Fibroblast of skin of scalp (primary cell): ENCODE measurements at regions not wholly inside any gene's neighbourhood (a gene's known extent, or its start where the extent isn't known, plus 50 kb on each side); places are given as distances from the start of the nearest gene placed in this dataset.
A peak's percentile ranks its signal among the peaks of the same experiment; 100 is the strongest.

Experiments used
- DNase-seq: peaks from one replicate; pipeline ENCODE4 v3.0.0-alpha.2; 2013

DNA sequence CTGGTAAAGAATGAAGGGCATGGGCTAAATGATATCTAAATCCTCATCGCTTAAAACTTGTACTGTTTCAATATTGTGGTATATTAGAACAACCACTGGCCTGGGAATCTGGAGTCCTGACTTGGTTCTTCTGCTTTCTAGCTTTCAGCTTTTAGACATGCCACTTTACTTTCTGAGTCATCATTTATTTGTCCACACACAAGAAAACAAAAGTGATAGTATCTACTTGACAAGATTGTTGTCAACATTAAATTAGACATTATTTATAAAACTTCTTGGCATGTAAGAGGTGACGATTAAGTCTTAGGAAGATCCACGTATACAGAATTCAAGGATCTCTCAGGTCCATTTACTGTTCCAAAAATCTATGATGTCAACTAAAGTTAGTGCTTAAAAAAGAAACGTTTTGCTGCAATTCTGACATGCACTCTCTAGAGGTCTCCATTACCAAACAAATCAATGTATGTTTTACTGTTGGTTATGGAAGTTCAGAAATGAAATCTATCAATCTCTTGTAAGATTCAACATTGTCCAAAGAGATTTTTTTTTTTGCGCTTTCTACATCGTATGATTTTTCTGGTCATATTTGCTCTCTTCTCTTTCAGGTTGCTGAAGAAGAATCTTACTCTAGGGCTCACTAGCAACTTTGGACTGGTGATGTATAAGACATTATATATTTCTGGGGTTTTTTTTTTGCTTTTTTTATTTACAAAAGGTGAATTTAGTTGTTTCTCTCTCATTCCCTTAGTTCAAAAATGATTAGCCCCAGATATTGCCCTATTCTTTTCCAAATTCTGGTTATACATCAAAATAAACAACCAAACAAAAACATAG, 53.6 kb upstream of the DYNC1I1 start:
- DNase-seq: peak; percentile 18

DNA sequence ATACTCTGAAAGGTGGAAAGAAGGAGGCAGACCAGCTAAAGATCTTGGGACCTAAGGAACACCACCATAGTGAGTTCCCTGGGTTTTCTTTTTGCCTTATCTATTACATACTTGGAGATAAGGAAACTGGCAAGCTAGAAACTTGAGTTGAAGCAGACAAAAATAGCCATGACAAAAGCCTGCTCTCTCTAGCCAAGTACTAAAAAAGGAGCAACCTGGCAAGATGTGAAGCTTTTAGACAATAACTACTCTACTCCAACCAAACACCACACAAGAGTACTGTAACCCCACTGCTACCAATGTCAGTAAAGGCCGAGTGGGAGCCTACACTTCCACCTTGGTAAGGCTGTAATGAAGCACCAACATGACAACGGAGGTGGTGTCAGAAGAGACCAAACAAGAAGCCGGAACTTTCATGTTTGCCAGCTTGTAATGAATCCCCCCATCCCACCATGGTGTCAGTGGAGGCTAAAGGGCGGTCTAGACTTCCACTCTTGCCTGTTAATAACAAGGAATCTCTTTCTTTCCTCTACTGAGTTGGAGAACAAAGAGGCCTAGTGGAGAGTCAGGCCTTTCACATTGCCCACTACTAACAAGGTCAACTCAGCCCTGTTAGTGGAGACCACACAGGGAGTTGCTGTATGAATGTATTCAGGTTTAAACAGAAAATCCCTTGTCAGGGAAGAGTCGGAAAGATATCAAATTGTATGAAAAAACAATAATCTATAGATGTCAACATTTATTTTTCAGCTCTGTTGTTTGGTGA, 55.8 kb upstream of the DYNC1I1 start:
- DNase-seq: no peak

DNA sequence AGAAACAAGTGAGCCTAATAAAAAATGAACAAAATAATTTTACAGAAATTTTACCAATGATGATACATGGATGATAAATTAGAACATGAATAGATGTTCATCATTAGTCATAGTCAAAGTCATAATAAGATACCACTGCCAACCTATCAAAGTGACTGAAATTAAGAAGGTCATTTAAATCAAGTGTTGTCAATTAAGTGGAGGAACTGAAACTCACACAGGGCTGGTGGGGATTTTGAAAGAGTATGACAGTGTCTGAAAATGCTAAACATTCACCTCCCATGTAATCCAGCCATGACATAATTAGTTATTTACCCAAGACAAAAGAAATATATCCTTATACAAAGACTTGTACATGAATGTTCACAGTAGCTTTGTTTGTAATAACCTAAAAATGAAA, 57.1 kb upstream of the DYNC1I1 start:
- DNase-seq: no peak

DNA sequence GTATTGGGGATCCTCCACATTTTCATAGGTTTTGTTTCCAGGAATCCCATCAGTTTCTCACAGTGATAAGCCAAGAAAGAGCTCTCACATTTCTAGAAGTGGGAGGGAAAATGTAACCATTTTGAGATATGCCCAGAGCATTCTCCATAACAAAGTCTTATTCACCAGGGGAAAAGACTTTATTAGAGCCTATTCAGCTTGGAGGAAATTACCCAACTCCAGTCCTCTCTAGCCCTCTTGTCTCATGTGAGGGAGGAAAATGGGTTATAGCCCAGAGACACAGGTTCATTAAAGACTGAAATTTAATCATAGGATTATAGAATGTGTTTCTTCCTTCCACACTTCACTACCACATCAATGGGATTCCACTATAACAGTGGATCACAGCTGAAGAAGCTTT, 61.6 kb upstream of the DYNC1I1 start:
- DNase-seq: no peak

DNA sequence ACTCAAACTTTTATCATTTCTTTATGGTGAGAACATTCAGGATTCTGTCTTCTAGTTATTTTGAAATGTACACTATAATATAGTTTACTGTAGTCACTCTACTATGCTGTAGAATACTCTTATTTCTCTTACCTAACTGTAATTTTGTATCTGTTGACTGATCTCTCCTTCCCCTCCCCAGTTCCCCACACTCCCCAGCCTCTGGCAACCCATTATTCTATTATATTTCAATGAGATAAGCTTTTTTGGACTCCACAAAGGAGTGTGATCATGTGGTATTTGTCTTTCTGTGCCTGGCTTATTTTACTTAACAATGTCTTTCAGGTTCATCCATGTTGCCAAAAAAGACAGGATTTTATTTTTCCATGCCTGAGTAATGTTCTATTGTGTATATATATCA, 71.4 kb upstream of the DYNC1I1 start:
- DNase-seq: no peak

DNA sequence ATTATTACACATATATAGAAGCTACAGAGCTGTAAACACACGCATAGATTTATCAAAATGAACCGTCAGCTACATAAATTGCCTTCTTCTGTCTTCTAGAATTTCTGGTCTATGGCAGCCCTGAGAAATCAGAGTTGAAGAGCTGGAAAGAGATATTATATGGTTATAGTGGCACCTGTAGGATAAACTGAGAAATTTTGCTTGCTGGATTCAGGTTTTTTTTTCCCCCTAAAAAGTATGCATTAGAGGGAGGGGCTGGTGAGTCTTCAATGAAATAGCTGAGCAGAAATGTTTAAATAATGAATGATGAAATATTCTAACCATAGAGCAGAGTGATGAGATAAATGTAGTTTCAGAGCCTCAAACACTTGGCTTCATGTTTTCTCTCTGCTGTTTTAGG, 78.0 kb upstream of the DYNC1I1 start:
- no peak for DNase-seq

DNA sequence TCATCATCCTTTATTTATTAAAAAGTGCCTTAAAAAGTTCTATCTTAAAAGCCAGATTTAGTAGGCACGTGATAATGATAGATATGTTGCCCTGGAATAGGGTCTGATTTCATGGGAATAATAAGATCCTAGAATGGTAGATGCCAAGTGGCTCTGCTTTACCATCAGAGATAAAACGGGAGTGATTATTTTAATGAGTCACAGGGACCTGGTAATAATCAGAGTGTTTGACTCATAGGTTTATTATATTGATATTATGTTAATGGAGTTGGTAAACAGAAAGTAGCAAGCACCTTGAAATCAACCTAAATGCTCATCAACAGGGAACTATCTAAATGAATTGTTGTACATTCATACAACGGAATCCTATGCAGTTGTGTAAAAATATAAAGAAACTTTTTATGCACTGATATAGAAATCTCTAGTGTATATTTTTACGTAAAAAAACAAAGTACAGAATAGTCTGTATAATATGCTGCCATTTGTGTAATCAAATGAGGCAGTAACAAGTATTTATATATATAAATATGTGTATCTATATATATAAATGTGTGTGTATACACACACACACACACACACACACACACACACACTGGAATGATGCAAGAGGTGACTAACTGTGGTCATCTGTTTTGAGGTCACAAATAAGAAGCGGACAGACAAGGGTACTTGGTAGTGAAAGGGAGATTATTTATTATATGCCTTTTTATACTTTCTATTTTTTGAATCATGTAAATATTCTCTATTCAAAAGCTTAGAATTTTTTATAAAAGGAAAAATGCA, 78.6 kb upstream of the DYNC1I1 start:
- no peak for DNase-seq

DNA sequence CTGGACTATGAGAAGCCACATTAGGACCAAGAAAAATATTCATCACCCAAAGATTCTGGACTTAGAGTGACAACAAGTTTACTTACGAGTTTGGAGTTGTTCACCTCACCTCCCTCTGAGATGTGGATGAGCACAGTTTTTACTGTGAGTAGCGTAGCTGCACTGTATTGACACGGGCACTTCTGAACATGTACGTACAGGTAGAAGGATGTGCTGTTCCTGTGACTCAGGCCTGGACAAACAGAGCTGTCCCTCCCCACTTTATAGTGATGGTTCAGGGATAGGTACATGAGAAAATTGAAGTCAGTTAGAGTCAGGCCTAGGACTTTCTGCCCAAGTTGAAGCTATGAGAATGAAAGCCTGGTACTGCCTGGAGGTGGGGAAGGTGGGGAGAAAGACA, 80.9 kb upstream of the DYNC1I1 start:
- DNase-seq: no peak

DNA sequence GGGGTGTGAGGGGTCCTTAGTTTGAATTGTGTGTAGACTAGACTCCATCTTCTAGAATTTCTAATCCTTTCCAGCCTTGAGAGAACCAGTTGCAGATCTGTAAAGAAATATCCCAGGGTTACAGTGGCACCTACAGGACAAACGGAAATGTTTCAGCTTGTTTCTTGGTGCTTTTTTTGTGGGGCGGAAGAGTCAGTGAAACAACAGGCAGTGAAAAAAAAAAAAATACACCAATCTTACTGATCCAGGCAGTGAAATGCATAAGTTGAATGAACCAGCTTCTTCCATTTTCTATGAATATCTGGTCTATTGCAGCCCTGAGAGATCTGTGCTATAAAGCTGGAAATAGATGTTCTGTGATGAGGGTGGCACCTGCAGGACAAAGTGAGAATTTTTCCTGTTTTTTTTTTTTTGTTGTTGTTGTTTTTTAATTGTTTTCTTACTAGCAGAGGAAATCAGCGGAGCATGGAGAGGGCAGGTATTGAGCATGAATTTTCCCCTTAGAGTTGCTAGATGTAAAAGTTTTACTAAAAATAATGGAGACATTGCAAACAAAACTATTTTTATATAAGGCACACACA, 81.9 kb upstream of the DYNC1I1 start:
- DNase-seq: peak; percentile 50

DNA sequence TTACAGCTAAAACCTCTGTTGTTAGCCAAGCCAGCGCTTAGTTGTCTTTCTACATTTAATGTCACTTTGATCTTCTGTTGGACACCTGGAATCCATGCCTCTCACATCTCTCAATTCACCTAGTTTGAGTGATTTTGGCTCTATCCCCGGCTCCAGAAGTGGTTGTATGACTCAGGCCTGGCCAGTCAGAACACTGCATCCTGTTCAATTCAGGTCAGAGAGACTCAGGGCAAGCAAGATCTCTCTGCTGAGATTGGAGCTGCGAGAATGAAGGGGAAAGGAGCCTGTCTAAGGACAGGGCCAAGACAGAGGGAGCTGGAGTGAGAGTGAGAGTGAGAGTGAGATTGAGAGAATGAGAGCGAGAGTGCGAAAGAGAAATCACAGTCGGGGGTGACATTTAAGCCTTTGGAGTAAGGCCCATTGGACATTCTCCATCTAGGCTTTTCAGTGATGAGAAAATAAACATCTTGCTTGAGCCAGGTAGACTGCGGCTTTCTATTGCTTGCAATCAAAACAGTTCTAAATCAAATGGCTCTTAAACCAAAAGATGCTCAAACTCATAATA, 83.3 kb upstream of the DYNC1I1 start:
- DNase-seq: no peak

DNA sequence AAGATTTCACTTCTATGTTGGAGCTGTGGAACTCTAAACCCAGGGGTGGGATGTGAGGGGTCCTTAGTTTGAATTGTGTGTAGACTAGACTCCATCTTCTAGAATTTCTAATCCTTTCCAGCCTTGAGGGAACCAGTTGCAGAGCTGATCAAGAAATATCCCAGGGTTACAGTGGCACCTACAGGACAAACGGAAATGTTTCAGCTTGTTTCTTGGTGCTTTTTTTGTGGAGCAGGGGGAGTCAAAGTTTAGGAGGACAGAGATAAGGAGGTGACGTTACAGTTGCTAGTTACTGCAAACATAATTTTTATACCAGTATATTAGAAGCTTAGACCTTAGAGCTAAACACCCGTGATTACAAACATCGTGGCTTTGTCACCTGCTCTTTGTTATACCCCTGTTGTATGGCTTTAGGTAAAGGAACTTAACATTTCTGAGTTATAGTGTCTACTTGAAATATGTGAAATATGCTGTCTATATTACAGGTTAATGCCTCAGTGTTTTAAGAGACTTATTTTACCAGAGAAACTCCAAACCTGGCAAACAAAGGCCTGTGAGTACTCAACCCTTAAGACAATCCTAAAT, 84.5 kb upstream of the DYNC1I1 start:
- DNase-seq: peak; percentile 27

DNA sequence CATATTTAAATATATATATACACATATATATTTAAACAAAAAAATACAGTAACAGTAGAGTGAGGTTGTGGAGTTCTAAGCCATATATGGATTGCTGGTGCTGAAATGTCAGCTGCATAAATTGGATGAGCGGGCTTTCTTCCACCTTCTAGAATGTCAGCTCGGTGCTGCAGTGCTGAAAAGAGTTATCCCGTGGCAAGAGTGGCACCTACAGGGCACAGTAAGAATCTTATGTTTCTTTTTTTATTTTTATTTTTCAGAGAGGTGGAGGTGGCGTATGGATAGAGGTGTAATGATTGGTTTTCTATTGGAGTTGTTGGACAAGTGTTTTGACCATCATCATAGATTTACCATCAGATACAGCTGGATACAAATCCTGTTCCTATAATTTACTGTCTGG, 86.2 kb upstream of the DYNC1I1 start:
- DNase-seq: peak; percentile 54

DNA sequence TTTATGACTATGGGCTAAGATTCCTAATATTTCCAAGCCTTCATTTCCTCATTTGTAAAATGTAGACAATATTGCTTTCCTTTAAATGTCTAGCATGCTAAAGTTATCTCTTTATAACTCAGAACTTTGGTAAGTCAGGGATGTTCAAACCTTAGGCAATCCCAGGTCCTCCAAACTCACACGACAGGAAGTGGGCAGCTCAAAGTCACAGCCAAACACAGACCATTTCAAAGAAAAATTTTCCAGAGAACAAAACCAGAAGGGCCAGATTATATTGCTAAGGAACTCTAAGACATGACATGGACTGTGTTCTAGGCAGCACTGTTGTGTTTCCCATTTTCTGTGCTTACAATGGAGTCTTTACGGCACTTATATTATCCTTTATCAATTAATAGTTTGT, 87.8 kb upstream of the DYNC1I1 start:
- DNase-seq: no peak

DNA sequence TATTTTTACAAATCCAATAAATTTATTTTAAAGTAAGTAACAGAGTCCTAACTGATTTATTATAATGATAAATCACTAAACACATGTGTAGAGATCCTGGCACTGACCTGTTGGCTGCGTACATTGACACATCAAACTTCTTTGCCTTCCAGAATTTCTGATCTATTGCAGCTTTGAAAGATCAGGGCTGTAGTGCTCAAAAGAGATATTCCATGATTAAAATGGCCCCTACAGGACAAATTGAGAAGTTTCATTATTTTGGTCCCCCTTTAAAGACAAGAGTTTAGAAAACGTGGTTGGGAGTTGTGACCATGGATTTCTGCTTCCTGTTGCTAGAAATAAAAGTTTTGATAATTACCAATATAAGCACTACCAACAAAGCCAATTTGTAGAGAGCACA, 87.7 kb upstream of the PDK4 start:
- DNase-seq: peak; percentile 37

DNA sequence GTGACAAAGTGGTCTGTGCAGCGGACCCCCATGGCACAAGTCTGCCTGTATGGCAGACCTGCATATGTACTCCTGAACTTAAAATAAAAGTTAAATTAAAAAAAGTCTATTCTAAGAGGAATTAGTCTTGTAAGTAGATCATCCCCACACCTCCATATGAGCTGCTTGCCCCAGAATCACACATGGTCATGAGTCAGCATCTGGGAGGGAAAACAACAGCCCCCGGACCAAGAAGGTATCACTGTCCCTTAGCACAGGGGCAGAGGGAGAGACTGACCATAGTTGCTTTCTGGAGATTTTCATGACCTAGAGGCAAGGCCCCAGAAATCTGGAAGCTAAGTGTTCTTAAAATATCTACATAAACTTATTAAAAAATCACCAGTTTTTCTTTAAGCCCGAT, 86.6 kb upstream of the PDK4 start:
- DNase-seq: no peak

DNA sequence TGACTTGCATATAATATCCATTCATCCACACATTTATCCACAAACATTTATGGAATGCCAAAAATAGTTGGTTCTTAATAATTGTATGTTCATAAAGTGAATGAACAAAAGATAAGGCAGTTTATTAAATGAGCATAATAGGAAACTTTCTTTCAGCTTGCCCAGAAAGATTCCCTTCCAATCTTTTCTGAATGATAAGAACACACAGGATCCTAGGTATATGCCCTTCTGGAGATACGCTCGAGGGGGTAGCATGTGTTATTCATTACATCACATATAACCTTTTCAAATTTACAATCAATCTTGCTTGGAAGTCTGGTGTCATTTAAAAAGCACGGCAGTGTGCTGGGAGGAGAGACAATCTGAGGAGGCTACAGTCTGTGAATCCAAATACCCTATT, 80.4 kb upstream of the PDK4 start:
- DNase-seq: no peak

DNA sequence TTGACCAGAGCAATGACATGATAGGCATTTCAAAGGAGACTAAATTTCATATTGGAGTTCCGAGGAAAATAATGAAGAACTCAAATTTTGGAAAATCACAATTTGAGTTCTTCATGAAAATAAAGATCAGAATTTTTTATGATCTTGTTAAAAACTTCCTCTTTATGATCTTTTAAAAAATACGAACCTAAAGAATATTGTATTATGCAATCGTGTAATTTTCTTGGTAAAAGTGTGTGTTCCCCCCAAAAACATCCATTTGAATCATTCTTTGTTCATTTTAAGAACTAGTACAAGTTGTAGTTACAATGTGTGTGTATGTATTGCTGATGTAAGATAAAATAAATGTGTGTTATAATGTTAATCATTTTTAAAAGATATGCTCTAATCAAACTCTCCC, 79.3 kb upstream of the PDK4 start:
- DNase-seq: no peak

DNA sequence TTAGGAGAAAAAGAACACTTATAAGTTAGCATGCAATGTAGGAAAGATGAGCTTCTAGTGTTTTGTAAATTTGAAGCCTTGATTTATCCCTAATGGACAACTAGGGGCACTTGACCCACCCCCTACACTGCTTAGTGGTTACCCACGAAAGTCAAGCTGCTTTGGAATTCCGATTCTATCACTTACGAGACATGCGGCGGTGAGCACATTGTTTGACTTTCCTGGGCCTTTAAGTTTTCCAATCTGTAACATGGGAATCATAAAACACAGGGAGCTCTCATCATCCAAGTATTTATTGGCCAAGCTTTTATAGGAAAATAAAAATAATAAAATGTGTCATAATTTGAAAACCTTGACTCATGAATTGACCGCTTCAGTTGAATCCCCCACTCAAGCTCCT, 78.7 kb upstream of the PDK4 start:
- DNase-seq: no peak

DNA sequence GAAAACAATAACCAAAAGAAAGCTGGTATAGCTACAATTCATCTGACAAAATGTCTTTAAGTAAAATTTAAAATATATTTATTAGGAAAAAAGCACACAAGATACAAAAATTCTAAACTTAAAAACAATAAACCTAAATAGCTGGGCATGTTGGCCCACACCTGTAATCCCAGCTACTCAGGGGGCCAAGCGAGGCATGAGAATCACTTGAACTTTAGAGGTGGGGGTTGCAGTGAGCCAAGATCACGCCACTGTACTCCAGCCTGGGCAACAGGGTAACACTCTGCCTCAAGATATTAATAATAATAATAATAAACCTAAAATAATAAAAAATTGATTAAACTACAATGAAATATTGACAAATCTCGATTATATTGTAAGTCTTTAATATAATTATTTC, 77.8 kb upstream of the PDK4 start:
- no peak for DNase-seq

DNA sequence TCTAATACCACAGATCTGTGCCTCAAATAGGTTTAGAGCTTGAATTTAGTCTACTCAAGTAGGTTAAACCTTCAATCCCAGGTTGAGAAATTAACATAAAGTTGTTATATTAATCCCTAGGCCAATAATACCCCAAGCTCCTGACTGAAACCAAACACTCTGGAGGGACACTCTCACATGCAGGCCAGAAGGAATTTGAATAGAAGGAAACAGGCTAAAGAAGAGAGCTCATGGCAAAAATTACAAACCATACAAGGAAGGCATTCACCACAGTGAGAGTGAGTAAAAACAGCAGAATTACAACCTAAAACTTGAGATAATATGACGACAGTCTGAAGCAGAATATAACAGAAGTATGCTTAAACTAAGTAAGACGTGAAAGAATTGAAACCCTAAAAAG, 76.1 kb upstream of the PDK4 start:
- DNase-seq: no peak

DNA sequence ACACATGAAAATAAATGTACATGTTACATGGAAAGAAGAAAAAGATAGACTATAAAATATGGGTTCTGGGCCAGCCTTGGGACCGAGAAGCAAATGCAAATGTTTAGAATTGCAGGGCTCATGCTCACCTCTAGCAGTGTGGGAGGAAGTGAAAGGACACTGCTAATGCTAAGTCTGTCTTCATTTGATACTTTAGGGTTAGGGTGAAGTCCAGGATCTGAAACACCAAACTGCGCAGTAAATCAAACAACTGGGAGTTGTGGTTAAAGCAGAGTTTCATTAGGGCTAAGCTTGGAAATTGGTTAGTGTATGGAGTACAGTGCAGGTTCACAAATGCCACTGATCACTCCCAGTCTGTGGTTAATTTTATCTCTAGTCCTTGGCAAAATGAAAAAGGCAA, 73.2 kb upstream of the PDK4 start:
- no peak for DNase-seq

DNA sequence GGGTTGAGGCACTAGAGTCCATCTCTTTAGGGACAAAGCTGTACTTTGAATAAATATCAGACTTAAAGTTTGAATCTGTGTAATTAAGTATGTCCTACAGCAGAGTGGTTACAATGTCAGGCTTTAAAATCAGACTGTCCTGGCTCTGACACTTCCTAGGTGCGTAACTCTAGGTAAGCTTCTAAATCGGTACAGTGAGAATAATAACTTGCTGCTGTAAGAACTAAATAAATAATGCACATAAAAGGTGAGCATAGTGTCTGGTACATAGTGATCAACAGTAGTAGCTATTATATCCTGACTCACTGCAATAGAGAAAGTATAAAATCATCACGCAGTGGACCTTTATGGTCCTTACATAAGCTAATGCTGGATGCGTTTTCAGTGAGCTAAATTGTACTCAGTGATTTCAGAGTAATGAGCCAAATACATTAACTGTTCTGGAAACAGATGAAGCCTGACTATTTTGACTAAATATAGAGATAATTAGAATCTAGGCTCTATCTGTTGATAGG, 72.2 kb upstream of the PDK4 start:
- no peak for DNase-seq
